IMR-90 (cell line): ENCODE measurements at regions not wholly inside any gene's neighbourhood (a gene's known extent, or its start where the extent isn't known, plus 50 kb on each side); places are given as distances from the start of the nearest gene placed in this dataset.
"Not testable (repeated sequence)": the region's sequence is repeated elsewhere in the genome, so short reads cannot be mapped to it uniquely, and the experiment has no call there.

Experiments
- ATAC-seq: fragments of 200-7000 bp; cut with Tn5 transposase; 2 replicates; pipeline ENCODE4 v1.9.1; 2020; ENCODE audit warnings: low read depth, mild to moderate bottlenecking, moderate library complexity
- BruUV-seq: library from RNA; stranded (reverse); fragments of 400-500 nt; replicated peaks from 2 replicates; lab custom pipeline; 2021; lab: Mats Ljungman, UMichigan
- CTCF ChIA-PET: fragments of 300-600 bp; formaldehyde crosslinking; extraction: SDS; loops from one replicate; lab custom pipeline; 2021; ENCODE audit warnings: antibody characterized with exemption; lab: Yijun Ruan, JAX
- POLR2A ChIA-PET: fragments of 300-600 bp; sonication (Branson Sonifier 250); formaldehyde crosslinking; loops from one replicate; lab custom pipeline; 2022; ENCODE audit warnings: antibody characterized with exemption; ENCODE audit not compliant: unreplicated experiment; lab: Charles Lee
- DNase-seq: peaks from one replicate; pipeline ENCODE4 v3.0.0; 2013
- H2AFZ ChIP-seq: replicated peaks from 2 replicates; pipeline ENCODE3; 2013; ENCODE audit warnings: low read length, mild to moderate bottlenecking; ENCODE audit not compliant: poor library complexity
- H2AK5ac ChIP-seq: 2 replicates; pipeline ENCODE4 v1.6.1; 2013; ENCODE audit warnings: low read depth, low read length, inconsistent platforms
- H2AK9ac ChIP-seq: replicated peaks from 2 replicates; pipeline ENCODE3; 2013; ENCODE audit warnings: mild to moderate bottlenecking, low read depth, low read length, moderate library complexity; ENCODE audit not compliant: poor library complexity
- H2BK120ac ChIP-seq: 2 replicates; pipeline ENCODE4 v1.6.1; 2013; ENCODE audit warnings: low read depth, low read length, inconsistent platforms
- H2BK15ac ChIP-seq: 3 replicates; pipeline ENCODE4 v1.6.1; 2013; ENCODE audit warnings: low read depth, low read length, inconsistent platforms
- H2BK20ac ChIP-seq: 2 replicates; pipeline ENCODE4 v1.6.1; 2013; ENCODE audit warnings: low read depth, mild to moderate bottlenecking, inconsistent platforms, low read length, moderate library complexity
- H2BK5ac ChIP-seq: 2 replicates; pipeline ENCODE4 v1.6.1; 2013; ENCODE audit warnings: mild to moderate bottlenecking, low read depth, low read length, inconsistent platforms; ENCODE audit not compliant: poor library complexity, severe bottlenecking
- H3K14ac ChIP-seq: replicated peaks from 2 replicates; pipeline ENCODE4 v1.6.1; 2013; ENCODE audit warnings: low read depth, low read length, inconsistent platforms
- H3K18ac ChIP-seq: 2 replicates; pipeline ENCODE4 v1.6.1; 2013; ENCODE audit warnings: low read depth, low read length, control low read depth
- H3K23ac ChIP-seq: 2 replicates; pipeline ENCODE4 v1.6.1; 2013; ENCODE audit warnings: low read depth, low read length, inconsistent platforms
- H3K27ac ChIP-seq: 2 replicates; pipeline ENCODE4 v1.5.1; 2013; ENCODE audit warnings: mild to moderate bottlenecking, control low read depth, low read length; ENCODE audit not compliant: insufficient read depth
- H3K27me3 ChIP-seq: 2 replicates; pipeline ENCODE4 v1.6.1; 2013; ENCODE audit warnings: low read length; ENCODE audit not compliant: control insufficient read depth, insufficient read depth
- H3K36me3 ChIP-seq: 2 replicates; pipeline ENCODE4 v1.6.1; 2013; ENCODE audit warnings: low read length, mixed read lengths; ENCODE audit not compliant: control insufficient read depth, insufficient read depth
- H3K4ac ChIP-seq: 2 replicates; pipeline ENCODE4 v1.6.1; 2013; ENCODE audit warnings: low read depth, low read length, inconsistent platforms
- H3K4me1 ChIP-seq: 2 replicates; pipeline ENCODE4 v1.6.1; 2013; ENCODE audit warnings: low read length, mixed read lengths; ENCODE audit not compliant: control insufficient read depth, insufficient read depth
- H3K4me2 ChIP-seq: 2 replicates; pipeline ENCODE4 v1.6.1; 2013; ENCODE audit warnings: low read depth, mild to moderate bottlenecking, control low read depth, low read length, moderate library complexity
- H3K4me3 ChIP-seq: 2 replicates; pipeline ENCODE4 v1.5.1; 2013; ENCODE audit warnings: low read depth, mild to moderate bottlenecking, control low read depth, low read length, moderate library complexity; ENCODE audit not compliant: insufficient read depth
- H3K56ac ChIP-seq: 2 replicates; pipeline ENCODE4 v1.6.1; 2013; ENCODE audit warnings: low read length, inconsistent platforms; ENCODE audit not compliant: insufficient read depth; ENCODE audit errors: extremely low read depth
- H3K79me1 ChIP-seq, 2 experiments: 2 replicates each; pipeline ENCODE4 v1.6.1; 2013; ENCODE audit warnings: low read length in 2 of 2, inconsistent platforms in 1 of 2, low read depth in 1 of 2
- H3K9ac ChIP-seq: 2 replicates; pipeline ENCODE4 v1.6.1; 2013; ENCODE audit warnings: low read depth, low read length, control low read depth
- H3K9me1 ChIP-seq: 2 replicates; pipeline ENCODE4 v1.6.1; 2013; ENCODE audit warnings: low read length, inconsistent platforms; ENCODE audit not compliant: insufficient read depth
- H3K9me3 ChIP-seq: 2 replicates; pipeline ENCODE4 v1.6.1; 2013; ENCODE audit warnings: low read length; ENCODE audit not compliant: control insufficient read depth, insufficient read depth
- H4K20me1 ChIP-seq: 2 replicates; pipeline ENCODE4 v1.6.1; 2013; ENCODE audit warnings: low read length, inconsistent platforms; ENCODE audit not compliant: insufficient read depth
- H4K5ac ChIP-seq: 2 replicates; pipeline ENCODE4 v1.6.1; 2013; ENCODE audit warnings: mild to moderate bottlenecking, low read depth, low read length, control low read depth
- H4K8ac ChIP-seq, 2 experiments: 2 replicates each; pipeline ENCODE4 v1.6.1; 2013; ENCODE audit warnings: low read depth in 2 of 2, low read length in 2 of 2, control low read depth in 1 of 2, inconsistent platforms in 1 of 2
- H4K91ac ChIP-seq: 2 replicates; pipeline ENCODE4 v1.6.1; 2013; ENCODE audit warnings: low read depth, low read length, inconsistent platforms; ENCODE audit not compliant: insufficient read depth
- CHD1 ChIP-seq: IDR thresholded peaks from 2 replicates; pipeline ENCODE4 v1.6.1; 2012; ENCODE audit warnings: low read depth, low read length, improper control_type of control experiment
- MAFK ChIP-seq: IDR thresholded peaks from 2 replicates; pipeline ENCODE4 v1.6.1; 2012; ENCODE audit warnings: low read depth, low read length, improper control_type of control experiment
- MAZ ChIP-seq: IDR thresholded peaks from 2 replicates; pipeline ENCODE4 v1.6.1; 2012; ENCODE audit warnings: low read depth, mild to moderate bottlenecking, low read length, improper control_type of control experiment, moderate library complexity, borderline replicate concordance
- MXI1 ChIP-seq: IDR thresholded peaks from 2 replicates; pipeline ENCODE4 v1.6.1; 2012; ENCODE audit warnings: low read depth, mild to moderate bottlenecking, low read length, moderate library complexity, borderline replicate concordance
- POLR2A ChIP-seq: IDR thresholded peaks from 2 replicates; pipeline ENCODE4 v1.6.1; 2012; ENCODE audit warnings: mild to moderate bottlenecking, low read depth, low read length
- RCOR1 ChIP-seq: IDR thresholded peaks from 2 replicates; pipeline ENCODE4 v1.6.1; 2012; ENCODE audit warnings: mild to moderate bottlenecking, low read length, improper control_type of control experiment; ENCODE audit not compliant: insufficient replicate concordance
- WGBS, 2 experiments: methylation state at CpG; one replicate each; pipeline versions ENCODE4 v1.1.5 to v1.1.7; 2013; ENCODE audit warnings: missing lambda C conversion rate in 2 of 2; ENCODE audit not compliant: insufficient read length in 1 of 2; ENCODE audit errors: extremely low coverage in 2 of 2; 5-methylcytosine and 5-hydroxymethylcytosine counted together
- dilution Hi-C: fragments of 300-500 bp; cut with HindIII; formaldehyde crosslinking; loops from one replicate; pipeline ENCODE4 v1.14.3; 2018; ENCODE audit warnings: low sequenced_read_pairs; ENCODE audit not compliant: unreplicated experiment
- in situ Hi-C: fragments of 300-500 bp; cut with MboI; formaldehyde crosslinking; loops from 3 replicates; pipeline ENCODE4 v1.14.3; 2019; ENCODE audit warnings: low sequenced_read_pairs, inconsistent platforms, mixed read lengths
- intact Hi-C: fragments of 100-400 bp; cut with micrococcal nuclease; formaldehyde crosslinking; loops from 2 replicates; pipeline ENCODE4 v1.10.0; 2022

DNA sequence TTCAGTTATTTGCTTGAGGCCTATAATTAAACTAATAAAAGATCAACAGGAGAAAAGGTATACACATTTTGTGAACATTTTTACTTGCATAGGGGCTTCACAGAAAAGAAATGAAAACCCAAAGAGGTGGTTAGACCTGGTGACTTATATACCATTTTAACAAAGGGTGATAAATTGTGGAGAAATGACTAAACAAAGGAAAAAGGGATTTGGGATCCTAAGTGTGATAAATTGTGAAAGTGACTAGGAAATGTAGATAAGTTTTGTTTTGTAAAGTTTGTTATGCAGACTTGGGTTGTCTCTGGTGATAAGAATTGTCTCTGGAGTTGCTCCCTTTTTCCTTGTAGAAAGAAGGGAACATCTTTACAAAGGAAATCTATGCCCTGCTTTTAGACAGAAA lies 86.1 kb upstream of the ZNF608 start:
- peaks cover 2% of the 10 kb centered on the region; the same call in 1 of the 2 replicates for H3K9me3 ChIP-seq
- no peak overlapping the region for H4K91ac ChIP-seq
- BruUV-seq = no TSS peak
- no peak overlapping the region for H3K23ac ChIP-seq
- no peak overlapping the region for H3K4ac ChIP-seq
- ATAC-seq (no peak), DNase-seq (no peak)
- no peak overlapping the region for H2BK15ac ChIP-seq
- TF ChIP-seq POLR2A (no peak), MAZ (no peak), RCOR1 (no peak), CHD1 (no peak), MXI1 (no peak), MAFK (no peak)
- intact Hi-C loops = no loop called here
- ChIA-PET POLR2A (no interaction called here), CTCF (no interaction called here)
- H3K9ac ChIP-seq = no peak overlapping the region
- H2BK20ac ChIP-seq = no peak overlapping the region
- no peak overlapping the region for H2AK5ac ChIP-seq
- no peak overlapping the region for H3K56ac ChIP-seq
- no peaks in the 10 kb centered on the region for H3K79me1 ChIP-seq
- no peak overlapping the region for H3K4me3 ChIP-seq
- no peak overlapping the region for H2AK9ac ChIP-seq
- no peak overlapping the region for H3K4me2 ChIP-seq
- H4K20me1 ChIP-seq = no peaks in the 10 kb centered on the region
- H3K27me3 ChIP-seq = no peaks in the 10 kb centered on the region
- no peak overlapping the region for H2AFZ ChIP-seq
- H2BK120ac ChIP-seq = no peak overlapping the region
- H3K14ac ChIP-seq = no peak overlapping the region
- no peaks in the 10 kb centered on the region for H3K36me3 ChIP-seq
- dilution Hi-C loops = no loop called here
- no peaks in the 10 kb centered on the region for H3K4me1 ChIP-seq
- H3K18ac ChIP-seq = no peak overlapping the region
- no peak overlapping the region for H3K27ac ChIP-seq
- no peak overlapping the region for H4K8ac ChIP-seq
- H4K5ac ChIP-seq = no peak overlapping the region
- no peak overlapping the region for H2BK5ac ChIP-seq
- H3K9me1 ChIP-seq = no peaks in the 10 kb centered on the region
- in situ Hi-C loops = no loop called here

DNA sequence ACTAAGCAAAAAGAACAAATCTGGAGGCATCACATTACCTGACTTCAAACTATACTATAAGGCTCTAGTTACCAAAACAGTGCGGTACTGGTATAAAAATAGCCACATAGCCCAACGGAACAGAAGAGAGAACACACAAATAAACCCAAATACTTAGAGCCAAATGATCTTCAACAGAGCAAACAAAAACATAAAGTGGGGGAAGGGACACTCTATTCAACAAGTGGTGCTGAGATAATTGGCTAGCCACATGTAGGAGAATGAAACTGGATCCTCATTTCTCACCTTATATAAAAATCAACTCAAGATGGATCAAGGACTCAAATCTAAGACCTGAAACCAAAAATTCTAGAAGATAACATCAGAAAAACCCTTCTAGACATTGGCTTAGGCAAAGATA lies 89.9 kb upstream of the ZNF608 start:
- WGBS, 2 experiments = no CpG with 5 or more reads among the region's 2 CpGs
- H3K4me1 ChIP-seq, H3K9me1 ChIP-seq, in situ Hi-C loops, H3K9ac ChIP-seq, H2BK20ac ChIP-seq, H3K23ac ChIP-seq, intact Hi-C loops, CTCF ChIA-PET, H3K9me3 ChIP-seq, H2BK120ac ChIP-seq, H3K4me2 ChIP-seq, H3K18ac ChIP-seq, H2BK5ac ChIP-seq, H4K20me1 ChIP-seq, H2AK9ac ChIP-seq, H4K5ac ChIP-seq, H3K27ac ChIP-seq, ATAC-seq, H3K14ac ChIP-seq, H4K91ac ChIP-seq, H3K36me3 ChIP-seq, DNase-seq, H3K4ac ChIP-seq, H3K27me3 ChIP-seq, H4K8ac ChIP-seq, H2AK5ac ChIP-seq, BruUV-seq, H2BK15ac ChIP-seq, H3K4me3 ChIP-seq, H2AFZ ChIP-seq, dilution Hi-C loops, POLR2A ChIA-PET, H3K56ac ChIP-seq, H3K79me1 ChIP-seq: not testable (repeated sequence)
